Endodermal cell (in vitro differentiated cells): ENCODE measurements at regions not wholly inside any gene's neighbourhood (a gene's known extent, or its start where the extent isn't known, plus 50 kb on each side); places are given as distances from the start of the nearest gene placed in this dataset.
A peak's percentile ranks its signal among the peaks of the same experiment; 100 is the strongest.

Experiments used
- DNase-seq: peaks from one replicate; pipeline ENCODE4 v3.0.0-alpha.2; 2017
- H3K27ac ChIP-seq: 2 replicates; pipeline ENCODE4 v1.5.1; 2013; ENCODE audit warnings: mild to moderate bottlenecking, low read depth, low read length, moderate library complexity
- H3K27me3 ChIP-seq: 2 replicates; pipeline ENCODE4 v1.6.1; 2013; ENCODE audit warnings: mild to moderate bottlenecking, low read length, moderate library complexity; ENCODE audit not compliant: insufficient read depth, control insufficient read depth, poor library complexity, severe bottlenecking
- H3K36me3 ChIP-seq: 2 replicates; pipeline ENCODE4 v1.7.0; 2013; ENCODE audit warnings: mild to moderate bottlenecking, low read length, moderate library complexity; ENCODE audit not compliant: control insufficient read depth, insufficient read depth
- H3K4me1 ChIP-seq: one replicate; pipeline ENCODE4 v1.7.0; 2013; ENCODE audit warnings: low read length; ENCODE audit not compliant: control insufficient read depth, insufficient read depth
- H3K4me3 ChIP-seq: 2 replicates; pipeline ENCODE4 v1.5.1; 2013; ENCODE audit warnings: mild to moderate bottlenecking, low read length, moderate library complexity
- H3K9ac ChIP-seq: 2 replicates; pipeline ENCODE4 v1.6.1; 2013; ENCODE audit warnings: mild to moderate bottlenecking, low read length, moderate library complexity; ENCODE audit not compliant: poor library complexity, severe bottlenecking; ENCODE audit errors: extremely low read depth
- H3K9me3 ChIP-seq: 2 replicates; pipeline ENCODE4 v1.6.1; 2013; ENCODE audit warnings: mild to moderate bottlenecking, low read length, moderate library complexity; ENCODE audit not compliant: control insufficient read depth
- H3K27ac Mint-ChIP-seq: 2 replicates; pipeline ENCODE4 v1.8.0; 2020; ENCODE audit warnings: mixed read lengths
- H3K27me3 Mint-ChIP-seq: 2 replicates; pipeline ENCODE4 v1.8.0; 2021; ENCODE audit warnings: mild to moderate bottlenecking, mixed read lengths; ENCODE audit not compliant: insufficient read depth
- H3K36me3 Mint-ChIP-seq: 2 replicates; pipeline ENCODE4 v1.8.0; 2020; ENCODE audit warnings: low read depth, mixed read lengths
- H3K4me1 Mint-ChIP-seq: 2 replicates; pipeline ENCODE4 v1.8.0; 2020; ENCODE audit warnings: mixed read lengths
- H3K4me3 Mint-ChIP-seq: 2 replicates; pipeline ENCODE4 v1.8.0; 2020; ENCODE audit warnings: mild to moderate bottlenecking, moderate library complexity, mixed read lengths
- H3K9me3 Mint-ChIP-seq: 2 replicates; pipeline ENCODE4 v1.8.0; 2020; ENCODE audit warnings: mild to moderate bottlenecking, mixed read lengths
- CTCF ChIP-seq: fragments of 200-600 bp; sonication (generic); conservative IDR thresholded peaks from 2 replicates; pipeline ENCODE4 v1.5.0; 2021; ENCODE audit warnings: antibody characterized with exemption, mild to moderate bottlenecking
- WGBS, 2 experiments: methylation state at CpG; one replicate each; pipeline versions ENCODE4 v1.1.5 to v1.1.7; 2013; ENCODE audit warnings: missing lambda C conversion rate in 2 of 2, mixed read lengths in 1 of 2; ENCODE audit not compliant: insufficient coverage in 1 of 2, insufficient read length in 1 of 2; 5-methylcytosine and 5-hydroxymethylcytosine counted together

GRCh38 chr18:29248805-29249204 lies 1071.9 kb upstream of the CDH2 start:
- Histone ChIP-seq H3K4me1 (no peaks in the 10 kb centered on the region), H3K4me3 (no peak overlapping the region), H3K36me3 (no peaks in the 10 kb centered on the region), H3K9me3 (no peaks in the 10 kb centered on the region), H3K27ac (no peak overlapping the region), H3K27me3 (no peaks in the 10 kb centered on the region), H3K9ac (no peak overlapping the region)
- H3K36me3 Mint-ChIP-seq: no peaks in the 10 kb centered on the region
- TF ChIP-seq CTCF: no peak
- DNase-seq: no peak
- 88 to 100% methylated on average over 2 of the region's 2 CpGs for WGBS, 2 experiments
- H3K9me3 Mint-ChIP-seq: peaks cover 4% of the 10 kb centered on the region
- H3K27me3 Mint-ChIP-seq: no peaks in the 10 kb centered on the region
- H3K4me1 Mint-ChIP-seq: peaks cover 11% of the 10 kb centered on the region
- no peak overlapping the region for H3K4me3 Mint-ChIP-seq
- H3K27ac Mint-ChIP-seq: peak overlapping the region; percentile 65

DNA sequence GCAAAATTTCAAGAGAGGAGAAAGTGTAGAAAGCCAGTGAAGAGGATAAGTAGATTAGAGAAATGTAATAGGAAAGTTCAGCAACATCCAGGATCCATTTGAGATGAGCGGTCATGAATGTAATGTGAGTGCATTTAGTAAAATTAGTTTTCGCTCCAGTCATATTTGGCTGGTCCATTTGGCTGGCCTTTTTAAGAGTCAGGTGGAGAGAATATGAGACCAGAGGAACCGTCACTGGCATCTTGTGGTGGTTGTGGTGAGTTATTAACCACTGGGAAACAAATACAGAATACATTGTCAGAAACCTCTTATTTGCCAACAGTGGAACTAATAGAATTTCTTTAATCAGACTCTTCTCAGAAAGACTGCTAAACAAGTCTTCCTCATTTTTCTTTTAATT lies 1064.3 kb upstream of the CDH2 start:
- H3K4me1 ChIP-seq: no peaks in the 10 kb centered on the region
- no peak for DNase-seq
- H3K4me1 Mint-ChIP-seq: no peaks in the 10 kb centered on the region
- H3K4me3 ChIP-seq: no peak overlapping the region
- no peak overlapping the region for H3K4me3 Mint-ChIP-seq
- H3K27me3 ChIP-seq: no peaks in the 10 kb centered on the region
- TF ChIP-seq CTCF: no peak
- WGBS, 2 experiments: 92 to 100% methylated on average over 1 to 3 of the region's 3 CpGs
- H3K36me3 ChIP-seq: no peaks in the 10 kb centered on the region
- H3K9me3 Mint-ChIP-seq: peaks cover 10% of the 10 kb centered on the region
- peaks cover 3% of the 10 kb centered on the region for H3K36me3 Mint-ChIP-seq
- no peaks in the 10 kb centered on the region for H3K9me3 ChIP-seq
- no peak overlapping the region for H3K27ac ChIP-seq
- no peak overlapping the region for H3K9ac ChIP-seq
- H3K27me3 Mint-ChIP-seq: no peaks in the 10 kb centered on the region
- no peak overlapping the region for H3K27ac Mint-ChIP-seq

- no peak overlapping the region for H3K9ac ChIP-seq
- Mint-ChIP-seq H3K4me3 (no peak overlapping the region), H3K9me3 (peaks cover 18% of the 10 kb centered on the region), H3K4me1 (no peaks in the 10 kb centered on the region), H3K27ac (no peak overlapping the region), H3K27me3 (no peaks in the 10 kb centered on the region), H3K36me3 (peaks cover 16% of the 10 kb centered on the region)
- H3K9me3 ChIP-seq: peaks cover 14% of the 10 kb centered on the region
- no peaks in the 10 kb centered on the region for H3K4me1 ChIP-seq
- no peak for TF ChIP-seq CTCF
- DNase-seq: no peak
- no peak overlapping the region for H3K4me3 ChIP-seq
- no peaks in the 10 kb centered on the region for H3K36me3 ChIP-seq
- no peaks in the 10 kb centered on the region for H3K27me3 ChIP-seq
- no peak overlapping the region for H3K27ac ChIP-seq
Observed at GRCh38 chr18:29234751-29235150, 1057.8 kb upstream of the CDH2 start.
